Astrocyte of the spinal cord (primary cell): ENCODE measurements at regions not wholly inside any gene's neighbourhood (a gene's known extent, or its start where the extent isn't known, plus 50 kb on each side); places are given as distances from the start of the nearest gene placed in this dataset.

Source experiments
- DNase-seq: peaks from one replicate; pipeline ENCODE4 v3.0.0; 2011; ENCODE audit warnings: low read depth, low spot score
- H3K4me3 ChIP-seq: 2 replicates; pipeline ENCODE4 v1.5.1; 2011; ENCODE audit warnings: low read depth, mild to moderate bottlenecking, low read length, moderate library complexity
- in situ Hi-C: cut with HindIII; loops from 2 replicates; pipeline ENCODE4 v1.10.0; 2017; ENCODE audit warnings: low sequenced_read_pairs
- TF ChIP-seq, protein P1 (sequence below): IDR thresholded peaks from 2 replicates; pipeline ENCODE4 v1.5.1; 2012; ENCODE audit warnings: low read depth, mild to moderate bottlenecking, low read length, inconsistent platforms

GRCh38 chr11:21931436-21932101 is 261.3 kb upstream of the ANO5 start:
- in situ Hi-C loops: no loop called here
- TF ChIP-seq, protein P1, sequence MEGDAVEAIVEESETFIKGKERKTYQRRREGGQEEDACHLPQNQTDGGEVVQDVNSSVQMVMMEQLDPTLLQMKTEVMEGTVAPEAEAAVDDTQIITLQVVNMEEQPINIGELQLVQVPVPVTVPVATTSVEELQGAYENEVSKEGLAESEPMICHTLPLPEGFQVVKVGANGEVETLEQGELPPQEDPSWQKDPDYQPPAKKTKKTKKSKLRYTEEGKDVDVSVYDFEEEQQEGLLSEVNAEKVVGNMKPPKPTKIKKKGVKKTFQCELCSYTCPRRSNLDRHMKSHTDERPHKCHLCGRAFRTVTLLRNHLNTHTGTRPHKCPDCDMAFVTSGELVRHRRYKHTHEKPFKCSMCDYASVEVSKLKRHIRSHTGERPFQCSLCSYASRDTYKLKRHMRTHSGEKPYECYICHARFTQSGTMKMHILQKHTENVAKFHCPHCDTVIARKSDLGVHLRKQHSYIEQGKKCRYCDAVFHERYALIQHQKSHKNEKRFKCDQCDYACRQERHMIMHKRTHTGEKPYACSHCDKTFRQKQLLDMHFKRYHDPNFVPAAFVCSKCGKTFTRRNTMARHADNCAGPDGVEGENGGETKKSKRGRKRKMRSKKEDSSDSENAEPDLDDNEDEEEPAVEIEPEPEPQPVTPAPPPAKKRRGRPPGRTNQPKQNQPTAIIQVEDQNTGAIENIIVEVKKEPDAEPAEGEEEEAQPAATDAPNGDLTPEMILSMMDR: no peak
- no peak for DNase-seq
- no peak overlapping the region for H3K4me3 ChIP-seq

DNA sequence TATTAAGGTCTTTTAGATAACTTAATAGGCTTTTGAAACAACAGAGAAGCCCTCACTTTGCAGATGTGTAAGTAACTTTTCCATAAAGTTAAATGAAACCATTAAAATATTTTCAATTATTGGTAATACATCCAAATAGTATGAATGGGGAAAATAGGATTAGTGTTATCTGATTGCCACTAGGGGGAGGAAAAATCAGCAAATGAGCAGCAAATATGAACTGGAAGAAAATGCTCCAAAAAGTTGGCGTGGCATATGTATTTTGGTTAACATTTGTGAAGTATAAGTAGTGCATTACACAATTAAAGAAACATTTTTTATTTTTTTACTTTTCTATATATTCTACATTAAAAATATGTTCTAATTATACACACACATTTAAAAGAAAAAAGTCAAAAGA is 259.8 kb upstream of the ANO5 start:
- TF ChIP-seq, protein P1: peak; percentile 19
- no peak overlapping the region for H3K4me3 ChIP-seq
- DNase-seq: no peak
- in situ Hi-C loops: no loop called here

- H3K4me3 ChIP-seq: no peak overlapping the region
- in situ Hi-C loops: no loop called here
- TF ChIP-seq, protein P1: no peak
- DNase-seq: no peak
Observed at GRCh38 chr11:21944577-21944976, 248.3 kb upstream of the ANO5 start.

GRCh38 chr11:21948876-21949275 is 244.0 kb upstream of the ANO5 start:
- in situ Hi-C loops: no loop called here
- no peak for DNase-seq
- TF ChIP-seq, protein P1: no peak
- H3K4me3 ChIP-seq: no peak overlapping the region

DNA sequence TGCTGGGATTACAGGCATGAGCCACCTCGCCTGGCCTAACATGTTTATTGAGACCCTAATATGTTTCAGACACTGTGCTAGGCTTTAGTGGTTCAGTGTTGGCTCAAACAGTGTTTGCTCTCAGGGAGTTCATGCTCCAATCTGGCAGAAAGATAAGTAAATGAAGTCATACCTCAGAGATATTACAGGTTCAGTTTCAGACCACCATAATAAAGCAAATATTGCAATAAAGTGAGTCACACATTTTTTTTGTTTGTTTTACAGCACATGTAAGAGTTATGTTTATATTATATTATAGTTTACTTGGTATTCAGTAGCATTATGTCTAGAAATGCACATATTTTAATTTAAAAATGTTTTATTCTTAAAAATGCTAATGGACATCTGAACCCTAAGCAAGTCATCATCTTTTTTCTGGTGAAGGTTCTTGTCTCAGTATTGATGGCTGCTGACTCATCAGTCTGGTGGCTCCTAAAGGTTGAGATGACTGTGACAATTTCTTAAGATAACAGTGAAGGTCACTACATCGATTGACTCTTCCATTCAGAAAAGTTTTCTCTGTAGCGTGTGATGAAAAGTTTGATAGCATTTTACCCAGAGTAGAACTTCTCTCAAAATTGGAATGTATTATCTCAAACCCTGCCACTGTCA is 243.0 kb upstream of the ANO5 start:
- no peak for DNase-seq
- TF ChIP-seq, protein P1: no peak
- in situ Hi-C loops: no loop called here
- no peak overlapping the region for H3K4me3 ChIP-seq

DNA sequence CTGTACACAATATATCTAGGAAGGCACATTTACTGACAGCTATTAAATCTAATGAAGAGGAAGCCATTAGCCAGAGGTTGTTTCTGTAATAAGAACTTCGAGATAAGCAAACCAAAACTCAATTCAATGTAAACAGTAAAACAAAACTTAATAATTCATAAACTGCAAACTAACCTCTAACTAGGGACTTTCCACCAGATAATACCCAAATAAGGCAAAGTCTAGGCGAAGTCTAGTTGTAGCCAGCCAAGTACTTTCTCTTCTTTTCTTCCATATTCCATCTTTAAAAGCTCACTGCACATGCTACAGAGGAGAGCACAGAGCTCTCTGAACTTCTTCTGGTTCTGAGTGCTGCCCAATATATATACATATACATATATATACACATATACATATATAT is 229.9 kb upstream of the ANO5 start:
- in situ Hi-C loops: no loop called here
- H3K4me3 ChIP-seq: no peak overlapping the region
- TF ChIP-seq, protein P1: no peak
- DNase-seq: no peak
